Kidney glomerular epithelial cell (primary cell): ENCODE measurements at regions not wholly inside any gene's neighbourhood (a gene's known extent, or its start where the extent isn't known, plus 50 kb on each side); places are given as distances from the start of the nearest gene placed in this dataset.

Experiments used
- DNase-seq: peaks from one replicate; lab custom pipeline; 2025; lab: John Stamatoyannopoulos, UW

GRCh38 chr7:340979-341694 lies 51.2 kb downstream of the FOXL3 start:
- no peak for DNase-seq

- no peak for DNase-seq
Observed at GRCh38 chr7:341841-342638, 52.1 kb downstream of the FOXL3 start.

GRCh38 chr7:342681-343216 lies 52.8 kb downstream of the FOXL3 start:
- no peak for DNase-seq

GRCh38 chr7:343227-343822 lies 53.4 kb downstream of the FOXL3 start:
- no peak for DNase-seq

GRCh38 chr7:343864-344607 lies 54.1 kb downstream of the FOXL3 start:
- no peak for DNase-seq

GRCh38 chr7:344608-344994 lies 54.6 kb downstream of the FOXL3 start:
- DNase-seq, result no peak

GRCh38 chr7:346116-346898 lies 56.3 kb downstream of the FOXL3 start:
- no peak for DNase-seq

GRCh38 chr7:347001-347590 lies 57.1 kb downstream of the FOXL3 start:
- DNase-seq, result no peak

- DNase-seq, result no peak
Observed at GRCh38 chr7:347644-348479, 57.9 kb downstream of the FOXL3 start.

- DNase-seq, result no peak
Observed at GRCh38 chr7:348480-348844, 58.5 kb downstream of the FOXL3 start.

GRCh38 chr7:348962-349743 lies 59.2 kb downstream of the FOXL3 start:
- DNase-seq, result no peak

- no peak for DNase-seq
Observed at GRCh38 chr7:351256-351655, 61.3 kb downstream of the FOXL3 start.

- DNase-seq, result no peak
Observed at GRCh38 chr7:351681-352480, 61.9 kb downstream of the FOXL3 start.

GRCh38 chr7:353746-354325 lies 63.9 kb downstream of the FOXL3 start:
- no peak for DNase-seq

- no peak for DNase-seq
Observed at GRCh38 chr7:354597-355470, 64.9 kb downstream of the FOXL3 start.

- no peak for DNase-seq
Observed at GRCh38 chr7:355568-355967, 65.6 kb downstream of the FOXL3 start.

GRCh38 chr7:356087-356486 lies 66.1 kb downstream of the FOXL3 start:
- no peak for DNase-seq
